Body of pancreas (tissue), 4 donors: ENCODE measurements at regions not wholly inside any gene's neighbourhood (a gene's known extent, or its start where the extent isn't known, plus 50 kb on each side); places are given as distances from the start of the nearest gene placed in this dataset.

Experiments used
- CTCF ChIP-seq, 7 experiments: fragments of 450-650 bp in 4 of 7; fragments of 200-600 bp in 3 of 7; sonication (generic) in 3 of 7; IDR thresholded peaks; one replicate each; pipeline ENCODE4 v1.5.1; 2016 to 2019; ENCODE audit warnings: antibody characterized with exemption in 7 of 7
- POLR2A ChIP-seq, 3 donors: fragments of 450-650 bp; IDR thresholded peaks; one replicate each; pipeline ENCODE4 v1.6.1; 2016; ENCODE audit warnings: antibody characterized with exemption in 3 of 3, mild to moderate bottlenecking in 2 of 3

GRCh38 chr4:151955721-151956380, 195.0 kb upstream of the GATB start:
- TF ChIP-seq CTCF (IDR thresholded peaks at IDR 0.05), result no peak
- no peak for TF ChIP-seq POLR2A (IDR thresholded peaks at IDR 0.05)
